Erythroblast (primary cell): ENCODE measurements at regions not wholly inside any gene's neighbourhood (a gene's known extent, or its start where the extent isn't known, plus 50 kb on each side); places are given as distances from the start of the nearest gene placed in this dataset.

Experiments
- GATA1 ChIP-seq: IDR thresholded peaks from 2 replicates; pipeline ENCODE4 v1.6.1; 2011; ENCODE audit warnings: low read depth, mild to moderate bottlenecking, control low read depth, low read length, moderate library complexity
- POLR2A ChIP-seq: IDR thresholded peaks from 2 replicates; pipeline ENCODE4 v1.6.1; 2011; ENCODE audit warnings: mild to moderate bottlenecking, low read length

- no peak for TF ChIP-seq POLR2A
- TF ChIP-seq GATA1, result no peak
Measured at GRCh38 chr13:29964181-29964845, 113.9 kb upstream of the UBL3 start.
